HUES48 (cell line): ENCODE measurements at regions not wholly inside any gene's neighbourhood (a gene's known extent, or its start where the extent isn't known, plus 50 kb on each side); places are given as distances from the start of the nearest gene placed in this dataset.

Source experiments
- H3K27ac ChIP-seq: one replicate; pipeline ENCODE4 v1.7.0; 2013; ENCODE audit warnings: low read depth, low read length, inconsistent platforms
- H3K27me3 ChIP-seq: 2 replicates; pipeline ENCODE4 v1.6.1; 2013; ENCODE audit warnings: mild to moderate bottlenecking, low read length; ENCODE audit not compliant: control insufficient read depth, insufficient read depth
- H3K36me3 ChIP-seq: 2 replicates; pipeline ENCODE4 v1.6.1; 2013; ENCODE audit warnings: low read length; ENCODE audit not compliant: control insufficient read depth, insufficient read depth
- H3K4me1 ChIP-seq: 2 replicates; pipeline ENCODE4 v1.6.1; 2013; ENCODE audit warnings: mild to moderate bottlenecking, low read length; ENCODE audit not compliant: control insufficient read depth, insufficient read depth
- H3K4me3 ChIP-seq: 2 replicates; pipeline ENCODE4 v1.5.1; 2013; ENCODE audit warnings: mild to moderate bottlenecking, low read depth, low read length
- H3K9ac ChIP-seq: 2 replicates; pipeline ENCODE4 v1.6.1; 2013; ENCODE audit warnings: mild to moderate bottlenecking, low read depth, low read length, moderate library complexity
- H3K9me3 ChIP-seq: 2 replicates; pipeline ENCODE4 v1.6.1; 2013; ENCODE audit warnings: low read length; ENCODE audit not compliant: control insufficient read depth, insufficient read depth

GRCh38 chr12:92601680-92602079 is 101.1 kb upstream of the PLEKHG7 start:
- no peaks in the 10 kb centered on the region for H3K27me3 ChIP-seq
- H3K27ac ChIP-seq = no peak overlapping the region

GRCh38 chr12:92601176-92601575 is 101.6 kb upstream of the PLEKHG7 start:
- Histone ChIP-seq H3K9ac (no peak overlapping the region), H3K27ac (no peak overlapping the region), H3K36me3 (no peaks in the 10 kb centered on the region), H3K4me1 (no peaks in the 10 kb centered on the region), H3K4me3 (no peak overlapping the region), H3K27me3 (no peaks in the 10 kb centered on the region), H3K9me3 (peaks cover 14% of the 10 kb centered on the region)

More at GRCh38 chr12:92601680-92602079, 101.1 kb upstream of the PLEKHG7 start:
- no peak overlapping the region for H3K9ac ChIP-seq
- peaks cover 14% of the 10 kb centered on the region for H3K9me3 ChIP-seq
- no peaks in the 10 kb centered on the region for H3K36me3 ChIP-seq
- no peaks in the 10 kb centered on the region for H3K4me1 ChIP-seq
- no peak overlapping the region for H3K4me3 ChIP-seq

DNA sequence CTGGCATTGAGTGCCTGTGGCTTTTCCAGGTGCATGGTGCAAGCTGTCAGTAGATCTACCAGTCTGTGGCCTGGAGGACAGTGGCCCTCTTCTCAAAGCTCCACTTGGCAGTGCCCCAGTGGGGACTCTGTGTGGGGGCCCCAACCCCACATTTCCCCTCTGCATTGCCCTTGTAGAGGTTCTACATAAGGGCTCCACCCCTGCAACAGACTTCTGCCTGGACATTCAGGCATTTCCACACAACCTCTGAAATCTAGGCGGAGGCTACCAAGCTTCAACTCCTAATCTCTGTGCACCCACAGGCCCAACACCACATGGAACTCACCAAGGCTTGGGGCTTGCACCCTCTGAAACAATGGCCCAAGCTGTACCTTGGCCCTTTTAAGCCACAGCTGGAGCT is 102.7 kb upstream of the PLEKHG7 start:
- no peaks in the 10 kb centered on the region for H3K36me3 ChIP-seq
- H3K27ac ChIP-seq = no peak overlapping the region
- H3K9me3 ChIP-seq = peaks cover 14% of the 10 kb centered on the region
- H3K27me3 ChIP-seq = no peaks in the 10 kb centered on the region
- no peak overlapping the region for H3K4me3 ChIP-seq
- no peaks in the 10 kb centered on the region for H3K4me1 ChIP-seq
- H3K9ac ChIP-seq = no peak overlapping the region

GRCh38 chr12:92597997-92598396 is 104.8 kb upstream of the PLEKHG7 start:
- H3K36me3 ChIP-seq = no peaks in the 10 kb centered on the region
- H3K4me1 ChIP-seq = no peaks in the 10 kb centered on the region
- no peak overlapping the region for H3K4me3 ChIP-seq
- no peaks in the 10 kb centered on the region for H3K27me3 ChIP-seq
- no peak overlapping the region for H3K27ac ChIP-seq
- peaks cover 14% of the 10 kb centered on the region for H3K9me3 ChIP-seq
- no peak overlapping the region for H3K9ac ChIP-seq

DNA sequence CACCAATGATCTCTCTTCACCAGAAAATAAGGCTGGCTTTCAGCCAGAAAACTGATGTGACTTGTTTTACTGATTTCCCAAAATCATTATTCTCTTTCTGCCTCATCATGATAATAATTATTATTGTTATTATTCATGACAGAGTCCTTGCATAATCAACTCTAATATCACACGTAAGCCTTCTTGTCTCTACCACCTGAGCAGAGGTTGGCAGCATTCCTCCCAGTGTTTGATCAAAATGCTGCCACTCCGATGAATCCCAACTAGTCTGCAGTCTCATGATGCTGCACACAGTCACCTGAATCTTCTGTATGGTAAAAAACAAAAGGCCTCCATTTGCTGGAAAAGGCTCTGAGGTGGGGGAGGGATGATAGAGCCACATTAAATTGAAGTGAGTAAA is 105.7 kb upstream of the PLEKHG7 start:
- peaks cover 14% of the 10 kb centered on the region for H3K9me3 ChIP-seq
- H3K27ac ChIP-seq = no peak overlapping the region
- H3K4me1 ChIP-seq = no peaks in the 10 kb centered on the region
- no peaks in the 10 kb centered on the region for H3K27me3 ChIP-seq
- H3K9ac ChIP-seq = no peak overlapping the region
- no peak overlapping the region for H3K4me3 ChIP-seq
- H3K36me3 ChIP-seq = no peaks in the 10 kb centered on the region

GRCh38 chr12:92596383-92596782 is 106.4 kb upstream of the PLEKHG7 start:
- Histone ChIP-seq H3K36me3 (no peaks in the 10 kb centered on the region), H3K27ac (no peak overlapping the region), H3K4me1 (no peaks in the 10 kb centered on the region), H3K4me3 (no peak overlapping the region), H3K9ac (no peak overlapping the region), H3K27me3 (no peaks in the 10 kb centered on the region), H3K9me3 (peaks cover 14% of the 10 kb centered on the region)

DNA sequence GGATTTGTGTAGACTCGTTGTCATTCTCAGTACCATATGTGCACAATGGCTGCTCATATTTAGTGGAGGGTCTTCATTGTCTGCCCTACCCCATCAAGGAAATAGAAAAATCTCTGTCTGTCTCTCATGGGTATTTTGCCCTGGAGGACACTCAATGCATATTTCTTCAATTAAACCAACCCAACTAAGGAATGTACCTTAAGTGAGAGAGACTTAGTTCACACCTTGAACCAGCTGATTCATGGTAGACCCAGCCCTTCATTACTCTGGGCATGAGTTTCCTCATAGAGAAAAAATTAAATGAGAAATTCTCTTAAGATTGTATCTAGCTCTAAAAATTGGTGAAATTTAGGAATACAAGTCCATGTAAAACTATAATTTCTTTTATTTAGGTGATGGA is 107.1 kb upstream of the PLEKHG7 start:
- Histone ChIP-seq H3K27ac (no peak overlapping the region), H3K36me3 (no peaks in the 10 kb centered on the region), H3K4me1 (no peaks in the 10 kb centered on the region), H3K9ac (no peak overlapping the region), H3K27me3 (no peaks in the 10 kb centered on the region), H3K9me3 (peaks cover 12% of the 10 kb centered on the region), H3K4me3 (no peak overlapping the region)

DNA sequence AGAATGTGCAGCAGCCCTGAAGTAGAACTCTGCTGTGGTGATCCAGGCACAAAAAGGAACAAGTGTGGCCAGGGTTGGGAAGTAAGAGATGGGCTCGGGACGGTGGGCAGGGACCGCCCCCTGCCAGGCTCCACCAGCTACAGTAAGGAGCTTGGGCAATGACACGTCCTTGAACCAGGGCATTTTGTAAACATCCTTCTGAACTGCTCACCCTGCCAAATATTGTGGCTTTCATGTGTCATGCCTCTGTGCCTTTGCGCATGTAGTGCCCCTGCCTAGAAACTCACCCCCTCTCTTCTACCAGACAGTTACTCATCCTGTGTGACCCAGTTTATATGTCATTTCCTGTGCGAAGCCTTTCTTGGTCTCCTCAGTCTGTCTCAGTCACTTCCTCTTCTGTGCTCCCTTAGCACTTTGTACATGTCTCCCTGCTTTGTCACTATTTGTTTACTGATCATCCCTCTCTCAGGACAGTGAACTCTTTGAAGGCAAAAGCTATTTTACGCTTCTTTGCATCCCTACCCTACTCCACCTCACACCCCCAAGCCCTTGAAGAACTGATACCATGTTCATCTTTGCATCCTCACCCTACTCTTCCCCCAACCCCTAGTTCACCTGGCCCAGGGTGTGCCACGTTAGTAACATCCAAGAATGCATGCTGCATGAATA is 108.9 kb upstream of the PLEKHG7 start:
- Histone ChIP-seq H3K27me3 (no peaks in the 10 kb centered on the region), H3K36me3 (no peaks in the 10 kb centered on the region), H3K27ac (no peak overlapping the region), H3K9ac (no peak overlapping the region), H3K4me1 (no peaks in the 10 kb centered on the region), H3K9me3 (no peaks in the 10 kb centered on the region), H3K4me3 (no peak overlapping the region)

DNA sequence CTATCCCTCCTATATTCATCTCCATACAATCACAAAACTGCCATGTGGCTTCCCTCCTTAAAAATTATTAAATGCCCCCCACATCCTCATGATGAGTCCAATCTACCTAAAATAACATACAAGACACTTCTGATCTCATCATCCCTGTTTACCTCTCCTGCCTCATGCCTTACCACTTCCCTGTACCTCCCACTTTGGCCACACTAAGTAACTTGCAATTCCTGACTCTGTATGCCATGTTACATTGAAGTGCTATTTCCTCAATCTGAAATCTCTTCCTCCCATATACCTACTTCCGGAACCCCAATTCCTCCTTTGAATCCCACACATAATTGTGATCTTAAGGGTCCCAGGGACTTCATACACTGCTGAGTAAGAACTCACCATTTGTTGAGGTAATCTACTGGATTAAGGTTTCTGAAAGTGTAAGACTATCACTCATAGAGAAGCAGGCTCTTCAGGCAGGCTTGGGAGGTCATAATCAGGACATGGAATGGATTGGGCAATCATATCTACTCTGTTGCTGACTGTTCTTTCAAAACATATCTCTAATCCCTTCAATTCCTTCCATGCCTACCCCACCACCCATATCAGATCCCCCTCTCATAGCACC is 117.6 kb upstream of the PLEKHG7 start:
- Histone ChIP-seq H3K36me3 (no peaks in the 10 kb centered on the region), H3K9me3 (no peaks in the 10 kb centered on the region), H3K9ac (no peak overlapping the region), H3K4me3 (no peak overlapping the region), H3K27ac (no peak overlapping the region), H3K27me3 (no peaks in the 10 kb centered on the region), H3K4me1 (0 out of 2 replicates have a peak, but pooled peaks cover 5% of the 10 kb centered on the region)

GRCh38 chr12:92583910-92584309 is 118.9 kb upstream of the PLEKHG7 start:
- no peaks in the 10 kb centered on the region for H3K9me3 ChIP-seq
- H3K4me3 ChIP-seq = no peak overlapping the region
- H3K27ac ChIP-seq = no peak overlapping the region
- H3K9ac ChIP-seq = no peak overlapping the region
- no peaks in the 10 kb centered on the region for H3K36me3 ChIP-seq
- H3K4me1 ChIP-seq = 0 out of 2 replicates have a peak, but pooled peaks cover 5% of the 10 kb centered on the region
- no peaks in the 10 kb centered on the region for H3K27me3 ChIP-seq

DNA sequence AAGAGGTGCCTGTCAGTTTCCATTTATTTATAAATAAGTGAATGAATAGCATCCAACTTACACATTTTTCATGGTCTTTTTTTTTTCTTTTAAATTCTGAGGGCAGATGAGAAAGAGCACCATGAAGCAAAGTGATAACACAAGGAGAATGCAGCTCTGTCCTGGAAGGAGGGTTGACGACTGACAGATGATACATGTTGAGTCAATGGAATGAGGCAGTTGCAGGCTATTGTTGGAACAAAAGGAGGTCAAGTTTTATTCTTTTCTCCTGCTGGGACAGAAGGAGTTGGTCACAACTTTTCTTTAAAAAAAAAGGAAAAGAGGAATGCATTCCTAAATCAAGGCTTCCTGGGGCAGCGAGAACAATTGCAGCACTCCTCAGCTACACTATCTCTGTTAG is 119.9 kb upstream of the PLEKHG7 start:
- Histone ChIP-seq H3K27me3 (no peaks in the 10 kb centered on the region), H3K36me3 (no peaks in the 10 kb centered on the region), H3K9ac (no peak overlapping the region), H3K4me1 (0 out of 2 replicates have a peak, but pooled peaks cover 5% of the 10 kb centered on the region), H3K4me3 (no peak overlapping the region), H3K27ac (no peak overlapping the region), H3K9me3 (no peaks in the 10 kb centered on the region)
